ENCODE measurements at regions not wholly inside any gene's neighbourhood (a gene's known extent, or its start where the extent isn't known, plus 50 kb on each side); places are given as distances from the start of the nearest gene placed in this dataset.
A peak's percentile ranks its signal among the peaks of the same experiment; 100 is the strongest.

DNA sequence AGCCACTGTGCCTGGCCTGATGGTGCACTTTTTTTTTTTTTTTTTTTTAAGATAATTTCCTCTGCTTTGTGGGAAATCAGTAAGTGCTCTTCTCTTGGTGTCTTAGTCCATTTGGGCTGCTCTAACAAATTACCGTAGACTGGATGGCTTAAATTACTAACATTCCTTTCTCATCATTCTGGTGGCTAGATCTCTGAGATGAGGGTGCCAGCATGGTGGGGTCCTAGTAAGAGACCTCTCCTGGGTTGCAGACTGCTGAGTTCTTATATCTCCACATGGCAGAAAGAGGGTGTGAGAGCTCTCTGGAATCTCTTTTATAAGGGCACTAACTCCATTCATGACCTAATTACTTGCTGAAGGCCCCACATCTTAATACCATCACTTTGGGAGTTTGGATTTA is 133.9 kb upstream of the ANKRD55 start:
- DNase-seq = no peak

DNA sequence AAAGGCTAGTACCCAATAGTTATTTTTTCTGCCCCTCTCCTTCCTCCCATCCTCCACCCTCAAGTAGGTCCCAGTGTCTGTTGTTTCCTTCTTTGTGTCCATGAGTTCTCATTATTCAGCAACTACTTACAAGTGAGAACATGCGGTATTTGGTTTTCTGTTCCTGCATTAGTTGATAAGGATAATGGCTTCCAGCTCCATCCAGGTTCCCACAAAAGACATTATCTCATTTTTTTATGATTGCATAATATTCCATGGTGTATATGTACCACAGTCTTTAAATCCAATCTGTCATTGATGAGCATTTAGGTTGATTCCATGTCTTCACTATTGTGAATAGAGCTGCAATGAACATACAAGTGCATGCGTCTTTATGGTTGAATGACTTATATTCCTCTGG is 128.3 kb upstream of the ANKRD55 start:
- DNase-seq = no peak

DNA sequence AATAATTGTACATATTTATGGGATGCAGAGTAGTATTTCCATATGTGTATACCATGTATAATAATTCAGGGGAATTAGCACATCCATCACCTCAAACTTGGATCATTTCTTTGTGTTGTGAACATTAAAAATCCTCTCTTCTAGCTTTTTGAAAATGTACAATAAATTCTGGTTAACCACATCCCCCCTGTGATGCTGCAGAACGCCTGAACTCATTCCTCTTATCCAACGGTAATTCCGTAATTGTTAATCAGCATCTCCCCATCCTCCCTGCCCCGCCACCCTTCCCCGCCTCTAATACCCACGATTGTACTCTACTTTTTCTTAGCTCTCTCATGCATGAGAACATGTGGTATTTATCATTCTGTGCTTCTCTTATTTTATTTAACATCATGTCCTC is 127.7 kb upstream of the ANKRD55 start:
- no peak for DNase-seq

DNA sequence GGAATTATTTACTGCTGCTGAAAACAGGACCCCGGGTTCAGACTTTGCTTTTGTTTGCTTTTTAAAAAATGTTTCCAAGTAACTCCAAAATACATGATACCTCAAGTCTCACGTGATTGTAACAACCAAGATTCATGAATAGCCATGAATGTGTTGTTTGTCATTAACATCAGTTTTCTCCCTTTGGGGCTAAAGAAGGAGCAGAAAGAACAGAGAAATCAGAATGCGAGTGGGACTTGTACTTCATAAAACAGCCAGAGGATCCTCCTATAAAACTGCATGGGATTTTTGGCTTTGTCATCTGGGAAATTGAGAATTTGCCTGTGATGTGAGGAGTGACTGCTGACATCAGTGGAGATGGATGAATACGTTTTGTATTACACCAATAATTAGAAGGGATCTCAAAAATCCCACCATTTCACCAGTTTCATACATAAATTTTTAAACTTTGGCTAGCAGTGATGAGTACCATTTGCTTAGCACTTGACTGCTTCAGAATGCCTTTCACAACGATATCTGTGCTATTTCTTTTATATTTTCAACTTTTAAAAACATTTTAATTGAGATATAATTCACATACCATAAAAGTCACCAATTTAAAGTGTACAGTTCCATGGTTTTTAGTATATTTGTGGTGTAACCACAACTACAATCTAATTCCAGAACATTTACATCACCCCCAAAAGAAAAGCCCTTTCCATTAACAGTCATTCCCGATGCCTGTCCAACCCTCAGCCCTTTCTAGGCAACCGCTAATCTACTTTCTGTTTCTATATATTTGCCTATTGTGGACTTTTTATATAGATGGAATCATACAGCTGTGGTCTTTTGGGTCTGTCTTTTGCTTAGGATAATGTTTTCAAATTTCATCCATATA is 126.9 kb upstream of the ANKRD55 start:
- DNase-seq = no peak

DNA sequence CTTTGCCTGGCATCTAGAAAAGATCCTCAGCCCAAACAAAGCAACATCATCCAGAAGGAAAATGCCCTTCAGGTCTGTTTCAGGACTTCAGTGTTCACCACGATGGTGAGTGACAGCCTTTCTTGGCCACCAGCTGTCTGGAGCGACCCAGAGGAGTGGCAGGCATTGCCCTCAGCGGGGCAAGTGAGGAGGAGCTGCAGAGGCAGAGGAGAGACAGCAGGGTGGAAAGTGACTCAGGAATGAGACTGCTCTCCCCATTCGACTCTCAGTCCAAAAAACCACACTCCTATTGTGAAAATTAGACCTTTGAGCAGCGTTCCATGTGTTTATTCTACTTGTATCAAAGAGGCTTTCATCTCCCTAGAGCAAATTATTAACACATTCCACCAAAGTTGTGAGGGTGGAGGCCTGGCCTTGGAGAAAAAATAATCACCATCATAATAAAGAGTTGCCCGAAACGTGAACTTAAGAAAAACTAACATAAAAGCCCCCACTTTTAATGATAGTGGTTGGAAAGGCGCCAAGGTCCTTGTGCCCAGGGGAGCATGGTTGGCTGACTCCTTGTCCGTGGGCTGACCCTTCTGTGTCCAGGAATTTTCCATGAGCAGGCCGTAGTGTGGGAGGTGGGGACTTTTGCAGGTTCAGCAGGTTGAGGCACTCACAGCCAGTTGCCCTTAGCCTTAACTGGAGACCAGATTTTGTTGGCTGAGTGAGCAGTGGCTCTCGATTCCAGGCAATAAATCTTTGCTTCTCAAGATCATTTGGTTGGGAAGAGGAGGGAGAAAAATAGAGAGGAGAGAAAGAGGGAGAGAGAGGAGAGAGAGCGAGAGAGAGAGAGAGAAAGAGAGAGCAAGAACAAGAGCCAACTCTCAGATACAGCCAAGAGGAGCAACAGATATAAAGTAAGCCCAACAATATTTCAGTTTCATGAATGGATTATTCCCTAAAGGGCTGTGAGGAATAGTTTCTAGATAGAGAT is 125.9 kb upstream of the ANKRD55 start:
- no peak for DNase-seq

DNA sequence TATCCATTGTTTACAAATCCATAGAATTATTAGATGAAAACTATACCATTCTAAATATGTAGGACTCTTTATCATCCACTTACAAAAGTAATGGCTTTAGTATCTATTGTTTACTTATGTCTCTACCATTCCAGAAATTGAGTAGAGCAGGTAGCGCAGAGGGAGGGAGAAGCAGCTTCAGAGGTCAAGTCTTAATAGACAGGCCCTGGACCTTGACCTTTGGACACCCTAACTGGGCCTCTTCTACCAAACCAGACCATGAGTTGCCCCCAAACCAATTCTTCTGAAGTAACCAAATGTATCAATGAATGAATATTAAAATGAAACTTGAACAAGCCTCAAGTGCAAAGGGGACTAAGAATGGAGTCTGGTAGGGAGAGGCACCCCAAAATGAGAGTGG is 124.9 kb upstream of the ANKRD55 start:
- no peak for DNase-seq

DNA sequence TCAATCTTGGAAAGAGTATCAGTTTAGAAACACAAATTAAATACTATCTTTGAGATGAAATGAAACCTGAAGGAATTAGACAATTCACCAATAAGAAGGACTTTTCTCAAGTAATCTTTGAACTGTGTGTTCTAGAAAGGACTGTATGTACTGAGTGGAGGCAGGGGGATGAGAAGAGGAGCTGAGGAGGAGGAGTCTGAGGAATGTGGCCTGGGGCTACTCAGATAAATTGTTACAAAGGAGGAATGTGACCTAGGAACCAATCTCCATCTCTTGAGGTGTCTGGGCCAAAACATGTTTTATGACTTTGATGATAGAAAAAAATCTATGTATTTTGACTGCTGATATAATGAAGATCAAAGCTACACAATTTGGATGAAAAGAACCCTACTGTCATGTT is 124.3 kb upstream of the ANKRD55 start:
- DNase-seq = no peak

DNA sequence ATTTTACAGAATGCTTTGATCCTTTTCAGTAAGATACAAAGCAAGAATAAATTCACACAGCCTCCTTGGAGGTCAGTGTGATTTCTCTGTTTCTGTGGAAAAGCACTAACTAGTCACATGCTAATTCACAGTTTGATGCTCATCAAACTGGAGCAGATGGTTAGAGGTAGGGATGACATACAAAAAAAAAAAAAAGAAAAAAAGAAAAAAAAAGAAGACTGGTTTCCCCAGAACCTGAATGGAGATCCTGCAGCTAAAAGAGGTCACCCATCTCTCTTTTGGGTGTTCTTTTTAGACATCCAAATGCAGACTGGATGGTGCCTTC is 123.7 kb upstream of the ANKRD55 start:
- DNase-seq = no peak

DNA sequence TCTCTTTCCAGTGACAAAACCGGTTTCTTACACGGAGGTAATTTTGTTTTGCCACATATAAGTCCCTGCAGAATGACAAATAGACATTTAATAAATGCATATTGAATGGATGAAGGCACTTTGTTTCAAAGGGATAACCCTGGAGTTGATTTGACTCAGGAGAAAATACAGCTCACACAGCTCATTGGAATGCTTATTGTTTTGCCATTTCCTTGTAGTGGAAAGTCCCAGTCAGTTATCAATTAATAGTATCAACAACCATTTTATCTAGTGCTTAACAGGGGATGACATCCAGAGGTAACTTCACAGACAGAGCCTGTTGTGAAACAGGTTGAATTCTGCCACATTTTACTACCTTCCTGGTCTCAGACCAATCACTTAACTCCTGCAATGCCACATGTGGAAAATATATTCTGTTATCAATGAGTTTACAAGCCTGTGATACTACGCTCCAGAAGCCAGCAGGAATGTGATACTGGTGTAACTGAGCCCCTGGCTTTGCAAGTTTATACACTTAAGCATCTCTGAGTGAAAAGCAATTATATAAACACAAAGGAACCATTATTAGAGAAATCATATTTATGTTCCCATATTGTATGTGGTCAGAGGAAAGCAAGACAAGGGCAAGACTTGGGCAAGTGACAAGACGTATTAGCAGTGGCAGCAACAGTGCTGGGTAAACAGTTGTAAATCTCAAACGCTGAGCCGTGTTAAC is 123.1 kb upstream of the ANKRD55 start:
- DNase-seq = no peak

DNA sequence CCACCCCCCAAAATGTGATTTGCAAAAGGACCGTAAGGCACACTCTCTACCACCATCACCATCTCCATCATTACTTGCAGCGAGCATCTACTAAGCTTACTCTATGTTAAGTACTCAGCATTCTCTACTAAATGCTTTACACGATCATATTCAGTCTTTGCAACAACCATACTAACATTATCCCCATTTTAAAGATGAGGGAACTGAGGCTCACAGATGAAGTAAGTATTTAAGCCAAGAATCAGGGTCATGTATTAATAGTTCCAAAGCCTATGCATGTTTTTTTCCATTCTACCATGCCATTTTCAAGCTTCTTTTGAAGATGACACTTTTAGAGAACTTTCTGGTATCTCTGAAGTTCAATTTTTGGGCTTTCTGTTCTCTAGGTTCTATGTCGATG is 121.7 kb upstream of the ANKRD55 start:
- no peak for DNase-seq

DNA sequence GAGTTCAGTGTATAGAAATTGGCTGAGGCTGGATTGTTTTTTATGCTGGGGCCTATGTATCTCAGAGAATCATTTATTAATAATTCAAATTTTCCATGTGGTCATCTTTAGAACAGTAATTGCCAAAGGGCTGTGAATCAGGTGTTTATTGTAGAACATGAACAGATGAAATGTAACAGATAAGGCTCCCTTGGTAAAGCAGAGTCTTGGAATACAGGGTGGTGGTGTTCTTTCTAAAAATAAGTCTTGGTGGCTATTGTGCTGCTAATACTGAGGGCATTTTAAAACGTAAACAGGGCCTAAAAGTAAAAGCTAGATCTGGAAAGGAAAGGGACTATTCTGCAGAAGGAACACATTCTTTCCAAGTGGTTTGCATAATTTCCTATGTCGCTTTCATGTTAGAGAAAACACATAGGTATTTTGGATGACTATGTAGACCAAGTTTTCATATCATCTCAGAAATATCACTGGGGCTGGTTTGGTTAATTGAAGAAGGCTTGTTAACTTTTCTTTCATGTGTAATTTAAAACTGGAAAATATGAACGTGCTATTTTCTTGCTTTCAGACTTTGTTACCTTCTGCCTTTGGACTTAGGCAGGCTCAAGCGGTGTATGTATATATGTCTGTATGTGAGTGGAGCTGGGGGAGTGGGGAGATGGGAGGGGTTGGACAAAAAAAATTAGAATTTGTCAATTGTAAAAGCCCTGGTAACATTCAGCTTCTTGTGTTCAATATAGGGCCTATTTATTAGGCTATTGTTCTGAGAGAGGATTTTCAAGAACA is 119.9 kb upstream of the ANKRD55 start:
- DNase-seq = no peak

DNA sequence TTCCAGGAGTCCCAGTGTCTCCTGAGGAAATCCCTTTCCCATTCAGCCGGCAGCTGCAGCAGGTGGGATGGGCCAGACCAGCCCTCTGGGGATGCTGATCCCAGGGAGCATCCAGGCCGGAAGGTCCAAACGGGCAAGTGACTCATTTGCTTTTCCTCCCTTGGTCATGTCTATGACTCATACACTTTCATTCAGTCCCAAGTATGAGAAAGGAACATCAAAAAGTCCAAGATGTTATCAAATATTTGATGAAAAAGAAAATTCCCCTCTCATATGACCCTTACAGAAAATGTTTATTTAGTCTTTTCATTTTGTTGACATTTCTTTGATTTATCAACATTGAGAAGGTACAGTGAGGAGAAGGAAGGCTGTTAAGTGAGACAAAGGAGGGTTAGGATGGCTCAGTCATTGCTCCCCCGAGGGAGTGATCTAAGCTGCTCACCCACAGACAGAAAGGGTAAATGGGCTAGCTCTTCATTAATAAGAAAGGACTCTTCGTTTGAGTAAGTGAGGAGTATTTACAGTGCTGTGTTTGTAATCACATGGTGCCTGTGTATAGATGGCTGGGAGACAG is 117.6 kb upstream of the ANKRD55 start:
- peak; percentile 20 for DNase-seq

DNA sequence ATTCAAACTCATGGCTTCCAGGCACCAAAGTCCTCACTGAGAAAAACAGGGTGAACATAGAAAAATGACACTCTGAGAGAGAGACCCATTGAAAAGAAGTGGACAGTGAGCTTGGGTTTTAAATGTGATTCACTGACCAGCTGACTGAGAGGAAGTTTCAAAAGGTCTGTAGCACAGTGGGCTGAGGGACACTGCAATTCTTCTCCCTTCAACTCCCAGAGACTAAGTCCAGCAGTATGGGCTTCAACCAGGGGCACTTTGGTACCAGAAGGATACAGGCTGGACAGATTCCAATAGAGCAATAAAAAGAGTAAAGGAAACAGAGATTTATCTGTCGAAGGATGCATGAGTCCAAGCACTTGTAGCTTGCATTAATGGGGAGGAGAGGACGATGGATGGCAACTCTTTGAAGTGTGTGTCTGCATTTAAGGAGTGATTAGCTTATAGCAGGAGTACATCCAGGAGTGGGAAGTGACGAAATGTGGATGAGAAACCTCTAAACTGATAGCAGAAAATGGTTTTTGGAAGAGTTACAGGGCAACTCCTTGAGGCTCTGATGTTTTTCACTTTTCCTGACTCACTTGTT is 117.0 kb upstream of the ANKRD55 start:
- no peak for DNase-seq

DNA sequence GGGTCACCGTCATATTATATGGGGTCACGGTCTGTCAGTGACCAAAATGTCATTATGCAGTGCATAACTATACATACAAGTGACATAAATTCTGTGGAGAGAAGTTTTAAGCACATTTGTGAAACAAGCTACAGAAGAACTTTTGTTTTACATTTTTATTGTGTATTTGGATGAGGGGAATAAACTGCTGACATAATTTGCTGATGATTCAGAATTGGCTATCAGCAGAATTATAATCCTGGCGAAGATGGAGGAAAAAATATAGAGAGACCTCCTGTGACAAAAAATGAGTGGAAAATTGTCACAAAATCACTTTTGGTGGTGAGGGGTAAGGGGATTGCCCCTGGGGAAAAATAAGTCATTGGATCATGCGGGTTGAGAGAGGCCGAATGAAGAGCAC is 116.3 kb upstream of the ANKRD55 start:
- no peak for DNase-seq

DNA sequence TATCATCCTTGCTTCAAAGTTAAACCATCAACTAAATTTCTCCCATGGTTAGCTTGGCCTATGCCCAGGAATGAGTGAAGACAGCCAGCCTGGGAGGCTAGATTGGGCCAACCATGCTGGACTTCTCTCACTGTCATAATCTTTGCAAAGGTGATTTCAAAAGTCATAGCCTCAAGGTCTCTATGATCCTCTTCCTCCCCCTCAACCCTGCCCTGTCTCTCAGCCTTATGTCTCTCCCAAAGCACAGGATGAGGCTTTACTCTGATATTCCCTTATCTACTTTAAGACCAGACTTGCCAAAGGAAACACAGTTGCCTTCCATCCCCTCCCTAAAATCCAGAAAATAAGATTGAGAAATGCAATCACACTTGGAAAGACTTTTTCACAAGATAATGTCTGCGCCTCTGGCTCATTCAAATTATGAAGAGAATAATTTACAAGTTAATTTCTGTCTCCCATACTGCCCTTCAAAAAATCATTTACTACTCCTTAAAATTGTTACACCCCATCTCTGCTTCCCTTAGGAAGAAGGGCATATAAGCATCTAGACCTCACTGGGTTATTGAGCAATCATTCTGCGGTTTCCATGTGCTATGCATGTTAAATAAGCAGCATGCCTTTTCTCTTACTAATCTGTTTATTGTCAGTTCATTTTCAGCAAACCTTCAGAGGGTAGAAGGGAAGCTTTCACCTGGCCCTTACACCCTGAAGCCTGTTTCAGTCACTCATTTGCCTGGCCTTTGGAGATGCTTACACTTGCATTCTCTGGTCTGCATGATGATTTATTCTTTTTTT is 113.8 kb upstream of the ANKRD55 start:
- no peak for DNase-seq

DNA sequence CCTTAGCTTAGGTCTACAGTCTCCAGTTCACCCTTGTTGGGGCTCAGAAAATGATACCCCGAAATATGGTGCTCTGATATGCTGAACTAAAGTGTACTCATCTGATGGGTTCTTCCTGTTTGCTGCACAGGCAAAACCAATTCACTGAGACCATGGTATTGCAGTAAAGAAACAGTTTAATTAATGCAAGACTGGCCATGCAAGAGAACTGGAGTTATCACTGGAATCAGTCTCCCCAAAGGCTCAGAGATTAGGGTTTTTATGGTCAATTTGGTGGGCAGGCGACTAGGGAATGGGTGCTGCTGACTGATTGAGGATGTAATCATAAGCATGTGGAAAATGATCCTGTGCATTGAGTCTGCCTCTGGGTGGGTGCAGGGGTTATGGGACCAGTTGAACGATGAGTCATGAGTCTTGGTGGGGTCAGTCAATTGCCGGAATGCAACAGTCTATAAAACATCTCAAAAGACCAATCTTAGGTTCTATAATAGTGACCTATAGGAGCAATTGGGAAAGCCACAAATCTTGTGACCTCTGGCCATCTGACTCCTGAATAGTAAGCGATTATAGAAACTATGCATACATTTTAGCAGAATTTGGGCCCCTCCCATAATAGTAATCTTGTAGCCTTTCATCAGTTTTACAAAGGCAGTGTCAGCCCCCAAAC is 113.0 kb upstream of the ANKRD55 start:
- DNase-seq = no peak

DNA sequence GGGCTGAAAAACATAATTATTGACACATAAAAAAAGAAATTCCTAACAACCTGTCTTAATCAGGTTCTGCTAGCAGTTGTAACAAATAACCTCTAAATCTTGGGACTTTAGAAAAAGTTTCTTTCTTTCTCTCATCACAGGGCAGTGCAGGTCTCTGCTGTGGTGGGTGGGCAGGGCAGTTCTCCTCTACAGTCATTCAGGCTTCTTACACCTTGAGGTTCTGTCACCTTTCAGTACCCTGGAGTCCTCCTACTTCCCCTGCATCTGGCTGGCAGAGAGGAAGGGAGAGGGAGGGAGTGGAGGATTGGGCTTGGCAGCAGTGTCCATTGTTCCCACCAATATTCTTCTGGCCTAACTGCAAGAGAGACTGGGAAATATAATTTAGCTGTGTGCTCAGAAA is 112.2 kb upstream of the ANKRD55 start:
- DNase-seq = no peak

DNA sequence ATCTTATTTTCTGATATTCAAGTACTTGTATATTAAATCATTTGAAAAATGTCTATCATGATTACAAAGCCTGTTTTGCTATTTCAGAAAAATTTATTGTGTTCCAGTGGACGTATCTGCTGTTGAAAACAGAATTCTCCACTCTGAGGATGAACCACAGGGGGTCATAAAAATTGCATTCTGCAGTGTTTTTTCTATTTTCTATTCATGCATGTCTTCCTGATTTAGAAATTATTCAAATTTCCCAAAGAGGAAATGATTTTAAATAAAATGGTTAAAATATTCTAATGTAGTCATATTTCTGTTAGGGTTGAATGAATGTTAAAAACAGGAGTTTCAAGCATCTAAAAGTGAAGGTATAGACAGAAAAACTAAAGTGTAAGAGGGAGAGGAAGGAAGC is 111.5 kb upstream of the ANKRD55 start:
- DNase-seq = no peak

DNA sequence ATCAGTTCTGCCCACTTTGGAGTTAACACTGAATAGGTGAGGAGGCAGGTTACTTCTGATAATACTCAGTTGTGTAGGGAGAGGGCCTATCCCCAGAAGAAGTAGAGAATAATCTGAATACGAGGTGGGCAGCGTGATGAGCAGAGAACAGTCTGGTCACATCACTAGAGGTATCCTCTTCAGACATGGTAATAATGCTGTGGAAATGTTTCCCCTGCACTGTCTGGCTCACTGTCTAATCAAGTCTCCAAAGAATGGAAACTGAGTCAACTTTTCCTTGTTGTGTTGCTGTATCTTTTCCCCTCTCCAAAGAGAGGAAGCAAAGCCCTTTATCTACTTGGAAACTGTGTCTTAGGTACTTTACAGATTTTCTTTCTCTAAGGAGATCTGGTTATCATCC is 110.9 kb upstream of the ANKRD55 start:
- DNase-seq = no peak

DNA sequence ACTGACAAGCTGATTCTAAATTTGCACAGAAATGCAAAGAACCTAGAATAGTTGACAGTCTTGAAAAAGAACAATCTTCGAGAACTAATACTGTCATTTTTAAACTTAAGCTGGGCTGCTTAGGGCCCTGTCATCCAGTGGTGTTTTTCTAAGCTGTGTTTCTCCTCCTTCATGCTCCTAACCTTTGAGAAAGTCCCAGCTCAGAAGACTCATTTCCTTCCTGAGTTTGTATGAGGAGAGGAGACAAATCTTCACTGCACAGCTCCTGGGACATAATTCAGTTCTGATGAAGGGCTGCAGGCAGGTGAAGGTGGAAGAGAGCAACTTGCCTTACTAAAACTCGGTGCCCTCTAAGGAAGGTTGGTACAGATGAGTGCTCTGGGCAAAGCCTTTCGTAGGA is 109.5 kb upstream of the ANKRD55 start:
- no peak for DNase-seq

Data from NCI-H345 (cell line).